LNCAP (cell line): ENCODE measurements at regions not wholly inside any gene's neighbourhood (a gene's known extent, or its start where the extent isn't known, plus 50 kb on each side); places are given as distances from the start of the nearest gene placed in this dataset.

Source experiments
- TF ChIP-seq, protein P1 (sequence below): fragments of 450-650 bp; IDR thresholded peaks from 2 replicates; pipeline ENCODE4 v1.5.1; 2017; ENCODE audit warnings: mild to moderate bottlenecking

DNA sequence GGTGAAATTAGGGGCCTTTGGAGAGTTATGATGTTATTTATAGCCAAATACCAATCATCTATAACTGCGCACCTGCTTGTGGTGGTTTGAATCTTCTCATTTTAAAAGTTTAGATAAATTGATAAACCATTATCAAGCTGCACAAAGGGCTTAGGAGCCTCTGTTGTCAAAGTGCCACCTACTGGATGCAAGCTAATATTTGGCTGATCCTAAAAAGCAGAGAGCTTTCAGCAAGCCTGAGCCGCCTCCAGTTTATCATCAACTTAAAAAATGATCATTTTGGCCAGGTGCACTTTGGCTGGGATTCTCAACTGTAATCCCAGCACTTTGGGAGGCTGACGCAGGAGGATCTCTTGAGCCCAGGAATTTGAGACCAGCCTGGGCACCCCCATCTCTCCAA lies 58.5 kb upstream of the ATXN1 start:
- TF ChIP-seq, protein P1, sequence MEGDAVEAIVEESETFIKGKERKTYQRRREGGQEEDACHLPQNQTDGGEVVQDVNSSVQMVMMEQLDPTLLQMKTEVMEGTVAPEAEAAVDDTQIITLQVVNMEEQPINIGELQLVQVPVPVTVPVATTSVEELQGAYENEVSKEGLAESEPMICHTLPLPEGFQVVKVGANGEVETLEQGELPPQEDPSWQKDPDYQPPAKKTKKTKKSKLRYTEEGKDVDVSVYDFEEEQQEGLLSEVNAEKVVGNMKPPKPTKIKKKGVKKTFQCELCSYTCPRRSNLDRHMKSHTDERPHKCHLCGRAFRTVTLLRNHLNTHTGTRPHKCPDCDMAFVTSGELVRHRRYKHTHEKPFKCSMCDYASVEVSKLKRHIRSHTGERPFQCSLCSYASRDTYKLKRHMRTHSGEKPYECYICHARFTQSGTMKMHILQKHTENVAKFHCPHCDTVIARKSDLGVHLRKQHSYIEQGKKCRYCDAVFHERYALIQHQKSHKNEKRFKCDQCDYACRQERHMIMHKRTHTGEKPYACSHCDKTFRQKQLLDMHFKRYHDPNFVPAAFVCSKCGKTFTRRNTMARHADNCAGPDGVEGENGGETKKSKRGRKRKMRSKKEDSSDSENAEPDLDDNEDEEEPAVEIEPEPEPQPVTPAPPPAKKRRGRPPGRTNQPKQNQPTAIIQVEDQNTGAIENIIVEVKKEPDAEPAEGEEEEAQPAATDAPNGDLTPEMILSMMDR: 0 out of 2 replicates have a peak, but pooled peaks have one; percentile 15

DNA sequence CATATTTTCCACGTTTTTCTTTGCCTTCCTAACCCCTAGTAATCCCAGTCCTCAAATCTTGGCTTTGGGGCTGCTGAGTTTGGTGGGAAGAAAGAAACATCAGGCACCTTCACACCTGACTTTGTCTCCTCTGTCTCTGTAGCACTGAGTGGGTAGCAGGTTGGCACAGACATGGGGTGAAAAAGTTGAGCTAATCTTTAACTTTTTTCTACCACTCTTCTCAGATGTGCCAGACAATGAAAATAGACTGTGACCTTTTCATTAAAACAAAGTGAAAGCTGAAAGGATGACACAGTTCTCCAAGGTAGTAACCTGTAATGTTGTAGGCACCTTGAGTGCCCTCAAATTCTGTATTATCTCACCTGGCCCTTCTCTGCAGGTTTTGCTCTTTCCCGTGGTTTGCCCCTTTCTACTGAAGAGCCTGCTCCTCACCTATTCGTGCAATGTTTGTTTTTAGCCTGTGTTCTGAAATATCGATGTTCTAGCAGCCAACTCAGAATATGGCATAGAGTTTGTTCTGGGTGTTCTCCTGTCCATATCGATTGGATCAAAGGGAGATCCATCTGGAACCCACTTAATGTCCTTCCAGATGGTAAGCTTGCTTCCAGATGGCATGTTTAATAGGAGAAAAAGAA lies 57.8 kb upstream of the ATXN1 start:
- TF ChIP-seq, protein P1: no peak

DNA sequence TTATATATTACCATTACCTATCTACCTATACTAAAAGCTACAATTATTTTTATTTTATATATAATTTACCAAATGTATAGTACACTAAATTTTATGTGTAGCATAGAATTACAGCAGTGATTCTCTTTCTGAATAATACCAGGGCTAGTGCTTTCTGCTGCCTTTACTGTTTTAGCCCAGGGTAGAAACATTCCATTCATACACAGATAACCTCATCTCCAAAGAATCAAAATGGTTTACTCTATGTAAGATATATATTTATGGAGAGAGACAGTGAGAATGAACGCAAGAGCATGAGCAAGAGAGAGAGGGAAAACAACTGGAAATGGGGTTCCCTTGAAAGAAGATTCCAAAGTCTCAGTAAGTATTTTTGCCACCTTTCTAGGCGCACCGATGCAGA lies 56.3 kb upstream of the ATXN1 start:
- TF ChIP-seq, protein P1: no peak

DNA sequence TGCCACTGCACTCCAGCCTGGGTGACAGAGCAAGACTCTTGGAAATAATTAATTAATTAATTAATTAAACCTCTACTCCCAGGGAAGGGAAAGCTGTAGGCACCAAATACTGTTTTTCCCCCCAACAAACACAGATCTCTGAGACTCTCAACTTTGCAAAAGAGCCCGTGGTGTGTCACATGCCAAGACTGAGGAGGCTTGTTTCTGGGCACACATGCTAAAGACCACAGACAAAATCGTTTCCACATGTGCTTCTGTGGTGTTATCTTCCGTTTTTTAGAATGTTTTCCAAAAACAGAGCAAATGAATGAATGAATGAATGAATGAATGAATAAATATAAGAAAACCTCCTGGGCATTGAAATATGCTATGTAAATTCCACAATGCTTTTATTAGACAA lies 55.6 kb upstream of the ATXN1 start:
- TF ChIP-seq, protein P1: no peak

DNA sequence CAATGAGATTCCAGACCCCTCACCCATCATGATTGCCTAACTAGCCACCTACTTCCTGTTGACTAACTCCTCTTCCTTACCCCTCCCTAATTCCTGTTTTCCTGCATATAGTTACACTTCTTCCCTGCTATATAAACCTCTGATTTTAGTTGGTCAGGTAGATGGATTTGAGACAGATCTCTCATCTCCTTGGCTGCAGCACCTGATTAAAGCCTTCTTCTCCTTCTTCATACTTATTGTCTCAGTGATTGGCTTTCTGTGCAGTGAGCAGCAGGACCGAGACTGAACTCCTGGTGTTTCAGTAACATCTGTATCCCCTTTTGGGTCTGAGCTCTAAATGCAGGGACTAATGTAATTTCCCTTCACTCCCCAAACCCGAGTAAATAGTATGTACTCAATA lies 51.7 kb upstream of the ATXN1 start:
- TF ChIP-seq, protein P1: no peak

DNA sequence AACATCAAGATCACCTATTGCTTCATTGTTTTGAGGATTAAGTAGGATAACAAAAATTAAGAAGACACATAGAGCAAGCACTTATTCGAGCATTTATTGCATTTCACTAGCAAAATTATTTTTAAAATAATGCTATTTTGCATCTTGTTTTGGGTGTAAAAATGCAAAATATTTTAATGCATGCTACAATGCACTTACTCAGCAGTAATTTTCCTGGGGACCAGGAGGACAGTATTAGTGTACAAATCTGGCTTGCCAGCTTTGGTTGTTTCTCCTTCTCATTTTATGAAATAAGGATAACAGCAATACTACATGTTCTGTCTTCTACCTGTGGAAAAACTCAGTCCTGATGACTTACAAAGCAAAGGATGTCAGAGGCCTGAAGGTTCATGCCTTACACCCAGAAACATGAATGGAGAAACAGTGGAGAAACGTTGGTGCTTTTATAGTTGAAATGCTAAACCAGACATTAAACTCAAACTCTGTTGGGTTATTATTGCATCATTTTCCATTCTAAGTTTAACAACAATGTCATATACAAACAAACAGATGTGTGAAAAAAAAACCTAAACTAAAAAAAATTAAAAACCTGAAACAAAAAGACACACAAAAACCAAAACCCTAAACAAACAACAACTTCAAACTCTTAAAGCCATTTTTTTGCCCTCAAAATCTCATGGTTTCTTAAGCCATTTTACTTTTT lies 50.2 kb upstream of the ATXN1 start:
- TF ChIP-seq, protein P1: no peak
